ENCODE measurements at regions not wholly inside any gene's neighbourhood (a gene's known extent, or its start where the extent isn't known, plus 50 kb on each side); places are given as distances from the start of the nearest gene placed in this dataset.

GRCh38 chr1:105483436-105483835, 1573.0 kb upstream of the PRMT6 start:
- no peaks in the 10 kb centered on the region for H3K36me3 ChIP-seq (replicated peaks; ENCODE audit: low read depth, low read length)
- no peaks in the 10 kb centered on the region for H3K4me1 ChIP-seq (ENCODE audit: low read length)
- no peaks in the 10 kb centered on the region for H4K20me1 ChIP-seq (ENCODE audit: insufficient read depth, low read length)
- no peak overlapping the region for H3K27ac ChIP-seq (ENCODE audit: low read length)
- H3K27me3 ChIP-seq (ENCODE audit: low read depth, low read length) = no peaks in the 10 kb centered on the region
- no peak overlapping the region for H3K4me3 ChIP-seq (ENCODE audit: low read length)
- TF ChIP-seq, protein P1, sequence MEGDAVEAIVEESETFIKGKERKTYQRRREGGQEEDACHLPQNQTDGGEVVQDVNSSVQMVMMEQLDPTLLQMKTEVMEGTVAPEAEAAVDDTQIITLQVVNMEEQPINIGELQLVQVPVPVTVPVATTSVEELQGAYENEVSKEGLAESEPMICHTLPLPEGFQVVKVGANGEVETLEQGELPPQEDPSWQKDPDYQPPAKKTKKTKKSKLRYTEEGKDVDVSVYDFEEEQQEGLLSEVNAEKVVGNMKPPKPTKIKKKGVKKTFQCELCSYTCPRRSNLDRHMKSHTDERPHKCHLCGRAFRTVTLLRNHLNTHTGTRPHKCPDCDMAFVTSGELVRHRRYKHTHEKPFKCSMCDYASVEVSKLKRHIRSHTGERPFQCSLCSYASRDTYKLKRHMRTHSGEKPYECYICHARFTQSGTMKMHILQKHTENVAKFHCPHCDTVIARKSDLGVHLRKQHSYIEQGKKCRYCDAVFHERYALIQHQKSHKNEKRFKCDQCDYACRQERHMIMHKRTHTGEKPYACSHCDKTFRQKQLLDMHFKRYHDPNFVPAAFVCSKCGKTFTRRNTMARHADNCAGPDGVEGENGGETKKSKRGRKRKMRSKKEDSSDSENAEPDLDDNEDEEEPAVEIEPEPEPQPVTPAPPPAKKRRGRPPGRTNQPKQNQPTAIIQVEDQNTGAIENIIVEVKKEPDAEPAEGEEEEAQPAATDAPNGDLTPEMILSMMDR (IDR thresholded peaks at IDR 0.05; ENCODE audit: low read depth, low read length) = no peak
- TF ChIP-seq EZH2phosphoT487 (IDR thresholded peaks at IDR 0.05; ENCODE audit: low read depth) = no peak
- no peak overlapping the region for H2AFZ ChIP-seq (ENCODE audit: low read depth, low read length)
- H3K79me2 ChIP-seq (ENCODE audit: low read length) = no peaks in the 10 kb centered on the region
- no peaks in the 10 kb centered on the region for H3K9me3 ChIP-seq (ENCODE audit: insufficient read depth, low read length)
- H3K9ac ChIP-seq (ENCODE audit: low read length) = no peak overlapping the region
- no peak overlapping the region for H3K4me2 ChIP-seq (ENCODE audit: low read length)

DNA sequence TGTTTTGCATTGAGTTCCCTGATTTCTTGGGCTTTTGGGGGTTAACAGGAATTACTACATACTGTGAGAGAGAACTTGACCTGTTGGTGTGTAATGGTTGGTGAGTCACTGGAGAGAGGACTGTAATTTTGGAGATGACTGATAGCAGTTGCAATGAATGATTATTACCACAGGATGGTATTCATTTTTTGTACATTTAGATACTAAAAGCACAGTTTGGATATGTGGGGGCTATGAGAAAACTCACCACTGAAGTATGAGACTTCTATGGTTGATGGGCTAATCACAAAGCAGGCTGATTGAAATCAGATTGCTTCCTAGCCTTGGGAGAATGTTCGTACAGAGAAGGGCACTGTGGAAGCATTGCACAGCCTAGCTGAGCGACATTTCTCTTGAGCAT, 1571.3 kb upstream of the PRMT6 start:
- Histone ChIP-seq H3K4me3 (ENCODE audit: low read length) (no peak overlapping the region), H3K27ac (ENCODE audit: low read length) (no peak overlapping the region), H3K27me3 (ENCODE audit: low read depth, low read length) (no peaks in the 10 kb centered on the region), H3K4me1 (ENCODE audit: low read length) (no peaks in the 10 kb centered on the region), H3K36me3 (replicated peaks; ENCODE audit: low read depth, low read length) (no peaks in the 10 kb centered on the region), H3K9me3 (ENCODE audit: insufficient read depth, low read length) (no peaks in the 10 kb centered on the region), H2AFZ (ENCODE audit: low read depth, low read length) (no peak overlapping the region), H3K79me2 (ENCODE audit: low read length) (no peaks in the 10 kb centered on the region), H3K9ac (ENCODE audit: low read length) (no peak overlapping the region), H3K4me2 (ENCODE audit: low read length) (no peak overlapping the region), H4K20me1 (ENCODE audit: insufficient read depth, low read length) (no peaks in the 10 kb centered on the region)
- TF ChIP-seq EZH2phosphoT487 (IDR thresholded peaks at IDR 0.05; ENCODE audit: low read depth) = no peak
- TF ChIP-seq, protein P1 (IDR thresholded peaks at IDR 0.05; ENCODE audit: low read depth, low read length) = no peak

GRCh38 chr1:105492921-105493320, 1563.6 kb upstream of the PRMT6 start:
- Histone ChIP-seq H3K4me3 (ENCODE audit: low read length) (no peak overlapping the region), H4K20me1 (ENCODE audit: insufficient read depth, low read length) (no peaks in the 10 kb centered on the region), H3K27ac (ENCODE audit: low read length) (no peak overlapping the region), H3K9ac (ENCODE audit: low read length) (no peak overlapping the region), H3K4me1 (ENCODE audit: low read length) (no peaks in the 10 kb centered on the region), H3K4me2 (ENCODE audit: low read length) (no peak overlapping the region), H2AFZ (ENCODE audit: low read depth, low read length) (no peak overlapping the region), H3K36me3 (replicated peaks; ENCODE audit: low read depth, low read length) (no peaks in the 10 kb centered on the region), H3K9me3 (ENCODE audit: insufficient read depth, low read length) (no peaks in the 10 kb centered on the region), H3K27me3 (ENCODE audit: low read depth, low read length) (no peaks in the 10 kb centered on the region), H3K79me2 (ENCODE audit: low read length) (no peaks in the 10 kb centered on the region)
- TF ChIP-seq, protein P1 (IDR thresholded peaks at IDR 0.05; ENCODE audit: low read depth, low read length) = no peak
- no peak for TF ChIP-seq EZH2phosphoT487 (IDR thresholded peaks at IDR 0.05; ENCODE audit: low read depth)

DNA sequence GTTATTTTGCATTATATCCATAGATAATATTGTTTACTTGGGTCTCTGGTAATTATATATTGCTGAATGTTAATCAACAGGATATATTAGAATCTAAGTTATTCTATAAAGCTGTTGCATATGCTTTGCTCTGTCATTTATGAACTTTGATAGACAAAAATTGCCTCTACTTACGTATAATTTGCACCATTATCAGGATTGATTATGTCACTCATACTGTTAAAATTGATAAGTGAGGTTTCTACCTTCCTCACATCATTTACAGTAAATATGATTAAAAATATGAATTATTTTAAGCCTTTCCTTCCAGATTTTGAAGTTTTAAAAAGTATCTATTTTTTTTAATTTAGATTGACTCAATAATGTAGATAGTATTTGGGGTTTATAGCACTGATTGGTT, 1540.4 kb upstream of the PRMT6 start:
- Histone ChIP-seq H3K9me3 (ENCODE audit: insufficient read depth, low read length) (no peaks in the 10 kb centered on the region), H3K27me3 (ENCODE audit: low read depth, low read length) (no peaks in the 10 kb centered on the region), H3K36me3 (replicated peaks; ENCODE audit: low read depth, low read length) (no peaks in the 10 kb centered on the region), H3K4me1 (ENCODE audit: low read length) (peaks cover 7% of the 10 kb centered on the region), H3K27ac (ENCODE audit: low read length) (no peak overlapping the region), H3K79me2 (ENCODE audit: low read length) (no peaks in the 10 kb centered on the region), H2AFZ (ENCODE audit: low read depth, low read length) (no peak overlapping the region), H4K20me1 (ENCODE audit: insufficient read depth, low read length) (no peaks in the 10 kb centered on the region), H3K9ac (ENCODE audit: low read length) (no peak overlapping the region), H3K4me3 (ENCODE audit: low read length) (no peak overlapping the region), H3K4me2 (ENCODE audit: low read length) (no peak overlapping the region)
- TF ChIP-seq EZH2phosphoT487 (IDR thresholded peaks at IDR 0.05; ENCODE audit: low read depth) = no peak
- TF ChIP-seq, protein P1 (IDR thresholded peaks at IDR 0.05; ENCODE audit: low read depth, low read length) = no peak

Measured in OCI-LY3 (cell line).